ENCODE measurements at regions not wholly inside any gene's neighbourhood (a gene's known extent, or its start where the extent isn't known, plus 50 kb on each side); places are given as distances from the start of the nearest gene placed in this dataset.

GRCh38 chr6:105553171-105553570 is 150.3 kb upstream of the PREP start:
- no peak overlapping the region for H3K27ac ChIP-seq
- TF ChIP-seq CTCF (IDR thresholded peaks at IDR 0.05): no peak
- H3K36me3 ChIP-seq: no peaks in the 10 kb centered on the region

DNA sequence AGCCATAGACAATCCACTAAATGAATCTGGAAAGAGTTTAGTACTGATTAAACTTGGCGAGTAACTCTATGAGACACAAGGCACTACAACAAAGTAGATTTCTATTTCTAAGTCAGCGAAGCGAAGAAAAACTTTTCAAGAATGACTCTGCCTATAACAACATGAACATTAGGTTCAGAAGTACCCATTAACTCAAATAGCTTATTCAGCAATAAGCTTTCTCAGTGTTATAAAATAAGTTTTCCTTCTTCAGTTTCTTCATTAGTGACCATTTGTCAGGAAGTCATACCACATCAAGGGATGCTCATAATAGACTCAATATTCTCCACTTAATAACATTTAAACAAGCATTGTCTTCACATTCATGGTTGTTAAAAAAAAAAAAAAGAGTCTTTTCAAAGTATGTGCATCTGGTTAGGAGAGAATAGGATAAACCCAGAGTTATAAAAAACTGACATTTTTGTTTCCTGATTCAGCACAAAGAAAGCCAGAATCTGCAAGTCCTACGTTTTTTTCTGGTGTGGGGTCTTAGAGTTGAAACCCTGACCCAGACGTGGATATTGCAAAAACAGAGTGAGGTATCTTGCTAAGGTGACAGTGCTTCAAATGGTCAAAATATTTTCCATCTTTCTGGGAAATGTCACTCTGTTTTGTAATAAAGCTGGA is 148.2 kb upstream of the PREP start:
- Histone ChIP-seq H3K4me3 (ENCODE audit: low read depth in 1 of 2, low read length in 1 of 2) (no peak overlapping the region), H3K36me3 (no peaks in the 10 kb centered on the region), H3K27ac (no peak overlapping the region), H3K9me3 (no peaks in the 10 kb centered on the region), H3K4me1 (ENCODE audit: control insufficient read depth in 1 of 2, insufficient read depth in 1 of 2, low read depth in 1 of 2, low read length in 1 of 2) (no peaks in the 10 kb centered on the region), H3K27me3 (no peaks in the 10 kb centered on the region)
- TF ChIP-seq CTCF (IDR thresholded peaks at IDR 0.05): no peak

More at GRCh38 chr6:105553171-105553570, 150.3 kb upstream of the PREP start:
- H3K4me1 ChIP-seq (ENCODE audit: control insufficient read depth in 1 of 2, insufficient read depth in 1 of 2, low read depth in 1 of 2, low read length in 1 of 2): no peaks in the 10 kb centered on the region
- H3K4me3 ChIP-seq (ENCODE audit: low read depth in 1 of 2, low read length in 1 of 2): no peak overlapping the region
- H3K9me3 ChIP-seq: no peaks in the 10 kb centered on the region
- H3K27me3 ChIP-seq: no peaks in the 10 kb centered on the region

DNA sequence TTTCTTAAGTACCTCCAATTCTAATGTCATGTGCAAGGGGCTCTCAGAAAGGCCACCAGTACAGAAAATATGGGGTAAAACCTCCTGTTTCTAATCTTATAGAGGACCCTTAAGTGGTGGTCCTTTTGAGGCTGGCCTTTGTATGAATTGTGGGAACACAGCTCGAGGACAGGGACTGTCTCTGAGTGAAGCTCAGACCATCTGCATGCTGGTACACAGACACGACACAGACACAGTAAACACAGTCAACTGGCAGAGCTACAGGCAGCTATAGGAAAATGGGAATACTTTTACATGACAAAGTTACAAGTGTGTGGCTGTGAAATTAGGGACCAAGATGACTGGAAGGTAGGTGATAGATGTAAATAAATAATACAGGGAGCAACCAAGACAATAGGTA is 143.9 kb upstream of the PREP start:
- H3K27ac ChIP-seq: no peak overlapping the region
- H3K27me3 ChIP-seq: no peaks in the 10 kb centered on the region
- H3K4me1 ChIP-seq (ENCODE audit: control insufficient read depth in 1 of 2, insufficient read depth in 1 of 2, low read depth in 1 of 2, low read length in 1 of 2): no peaks in the 10 kb centered on the region
- H3K4me3 ChIP-seq (ENCODE audit: low read depth in 1 of 2, low read length in 1 of 2): no peak overlapping the region
- H3K9me3 ChIP-seq: no peaks in the 10 kb centered on the region
- no peak for TF ChIP-seq CTCF (IDR thresholded peaks at IDR 0.05)
- no peaks in the 10 kb centered on the region for H3K36me3 ChIP-seq

DNA sequence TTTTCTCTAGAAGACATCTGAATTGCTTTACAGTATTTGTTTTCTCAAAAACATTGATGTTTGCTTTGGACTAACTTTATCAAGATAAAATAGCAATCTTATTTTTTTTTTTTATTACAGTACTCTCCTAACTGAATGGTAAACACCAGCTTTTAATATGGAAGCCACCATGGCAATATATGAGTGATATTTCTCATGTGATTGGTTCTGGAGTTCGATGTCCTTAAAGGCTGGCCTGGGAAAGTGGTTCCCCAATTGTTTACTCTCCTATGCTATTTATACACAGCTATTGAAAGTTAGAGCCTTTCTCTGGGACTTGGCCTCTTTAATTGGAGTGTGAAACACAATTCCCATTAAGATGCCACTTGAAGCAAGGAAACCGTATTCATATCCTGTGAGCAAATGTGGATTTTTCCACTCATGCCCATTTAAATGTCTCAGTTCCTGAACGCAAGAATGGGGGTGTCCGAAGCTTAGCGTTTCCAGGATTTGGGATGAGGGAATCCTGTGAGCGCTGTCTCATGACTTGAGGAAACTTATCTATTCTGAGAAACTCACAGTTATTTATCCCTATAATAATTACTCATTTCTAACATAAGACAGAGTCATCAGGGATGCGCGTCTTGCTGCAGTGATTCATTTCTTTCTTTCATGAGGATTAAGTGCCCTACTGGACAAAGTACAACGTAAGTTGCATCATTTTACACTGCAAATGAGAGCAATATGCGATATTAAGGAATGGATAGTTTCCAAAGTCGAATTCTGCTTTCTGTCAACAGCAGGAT is 143.3 kb upstream of the PREP start:
- H3K27me3 ChIP-seq: no peaks in the 10 kb centered on the region
- H3K27ac ChIP-seq: no peak overlapping the region
- no peak for TF ChIP-seq CTCF (IDR thresholded peaks at IDR 0.05)
- H3K9me3 ChIP-seq: no peaks in the 10 kb centered on the region
- H3K4me3 ChIP-seq (ENCODE audit: low read depth in 1 of 2, low read length in 1 of 2): no peak overlapping the region
- no peaks in the 10 kb centered on the region for H3K4me1 ChIP-seq (ENCODE audit: control insufficient read depth in 1 of 2, insufficient read depth in 1 of 2, low read depth in 1 of 2, low read length in 1 of 2)
- no peaks in the 10 kb centered on the region for H3K36me3 ChIP-seq

DNA sequence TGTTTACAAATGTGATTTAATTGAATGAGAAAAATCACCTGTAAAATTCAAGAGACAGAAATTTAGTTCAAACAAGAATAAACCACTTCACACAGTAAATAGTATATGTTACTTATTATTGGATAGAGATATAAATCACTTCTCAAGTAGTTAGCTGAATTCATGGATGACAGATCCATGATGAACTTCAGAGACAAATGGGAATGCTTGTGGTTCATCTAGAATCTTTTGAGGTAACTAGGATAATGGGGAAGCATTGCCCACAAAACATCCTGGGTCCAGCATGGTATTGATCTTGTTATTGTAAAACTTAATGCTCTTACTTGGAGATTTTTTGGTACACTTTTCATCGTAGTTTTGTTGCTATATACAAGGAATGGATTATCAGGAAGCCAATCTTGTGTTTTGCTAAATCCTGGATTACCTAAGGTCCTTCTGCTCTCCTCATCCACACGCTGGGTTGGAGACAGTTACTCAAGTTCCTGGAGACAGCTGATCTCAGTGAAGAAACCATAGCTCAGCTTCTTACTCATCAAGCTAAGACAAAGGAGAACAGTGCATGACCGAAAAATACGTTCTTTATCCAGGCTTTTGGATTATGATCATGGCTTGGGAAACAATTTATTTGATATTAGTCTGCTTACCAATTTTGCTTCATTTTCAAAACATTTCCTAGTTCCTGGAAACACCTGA is 142.5 kb upstream of the PREP start:
- Histone ChIP-seq H3K27ac (no peak overlapping the region), H3K27me3 (no peaks in the 10 kb centered on the region), H3K4me1 (ENCODE audit: control insufficient read depth in 1 of 2, insufficient read depth in 1 of 2, low read depth in 1 of 2, low read length in 1 of 2) (no peaks in the 10 kb centered on the region), H3K9me3 (no peaks in the 10 kb centered on the region), H3K4me3 (ENCODE audit: low read depth in 1 of 2, low read length in 1 of 2) (no peak overlapping the region), H3K36me3 (no peaks in the 10 kb centered on the region)
- no peak for TF ChIP-seq CTCF (IDR thresholded peaks at IDR 0.05)
